OCI-LY1 (cell line): ENCODE measurements at regions not wholly inside any gene's neighbourhood (a gene's known extent, or its start where the extent isn't known, plus 50 kb on each side); places are given as distances from the start of the nearest gene placed in this dataset.

ENCODE experiments used
- CTCF ChIP-seq: fragments of 200-600 bp; sonication (generic), shearing (Covaris generic); IDR thresholded peaks from 2 replicates; pipeline ENCODE4 v1.5.1; 2017; ENCODE audit warnings: mild to moderate bottlenecking, antibody characterized with exemption, low read length, moderate library complexity, mixed read lengths
- EZH2 ChIP-seq: fragments of 200-600 bp; sonication (generic), shearing (Covaris generic); IDR thresholded peaks from 2 replicates; pipeline ENCODE4 v1.8.0; 2017; ENCODE audit warnings: borderline replicate concordance, mixed run types, mild to moderate bottlenecking, antibody characterized with exemption, low read length, moderate library complexity, mixed read lengths

DNA sequence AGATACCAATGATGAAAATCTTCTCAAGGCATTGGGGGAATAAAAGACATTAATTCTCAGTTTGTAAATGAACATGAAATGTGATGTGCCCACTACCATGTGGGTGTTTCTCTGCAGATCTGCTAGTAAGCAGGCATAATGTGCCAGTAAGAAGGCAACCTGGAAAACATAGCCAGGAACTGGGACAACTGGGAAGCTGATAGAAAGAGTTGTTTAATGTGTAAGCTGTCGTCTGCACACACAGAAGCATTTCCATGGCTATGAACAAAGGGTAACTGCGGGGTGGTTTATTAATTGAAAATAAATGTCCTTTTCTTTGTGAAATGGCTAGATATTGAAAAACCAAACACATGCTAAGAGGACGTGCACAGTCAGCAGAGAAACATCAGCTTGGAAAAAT, 52.0 kb downstream of the ZC3H11B start:
- TF ChIP-seq EZH2: no peak
- no peak for TF ChIP-seq CTCF
